G401.6 (cell line): ENCODE measurements at regions not wholly inside any gene's neighbourhood (a gene's known extent, or its start where the extent isn't known, plus 50 kb on each side); places are given as distances from the start of the nearest gene placed in this dataset.

Experiments
- FAIRE-seq: peaks from 2 replicates; lab custom pipeline; 2012; peaks lifted over from hg19 to GRCh38; lab: Jason Lieb, UNC

DNA sequence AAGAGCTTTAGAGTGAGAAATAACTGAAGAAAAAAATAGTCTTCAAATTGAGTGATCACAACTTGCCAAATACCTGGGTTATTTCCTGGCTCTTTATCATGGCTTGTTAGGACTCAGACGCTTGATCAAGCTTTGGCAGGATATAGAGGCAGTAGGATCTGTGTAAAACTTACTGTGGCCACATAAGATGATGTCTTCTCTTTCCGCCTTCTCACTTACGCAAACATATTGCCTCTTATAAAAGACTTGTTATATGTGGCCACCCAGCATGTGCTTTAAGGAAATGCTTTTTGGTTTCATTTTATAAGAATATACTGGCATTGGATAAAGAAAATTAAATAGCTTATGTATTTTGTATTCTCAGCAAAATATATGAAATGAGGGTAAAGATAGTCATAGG, 101.8 kb upstream of the AKIRIN2 start:
- FAIRE-seq: no peak

- no peak for FAIRE-seq
These were observed 97.6 kb upstream of the AKIRIN2 start for GRCh38 chr6:87799651-87800050.

DNA sequence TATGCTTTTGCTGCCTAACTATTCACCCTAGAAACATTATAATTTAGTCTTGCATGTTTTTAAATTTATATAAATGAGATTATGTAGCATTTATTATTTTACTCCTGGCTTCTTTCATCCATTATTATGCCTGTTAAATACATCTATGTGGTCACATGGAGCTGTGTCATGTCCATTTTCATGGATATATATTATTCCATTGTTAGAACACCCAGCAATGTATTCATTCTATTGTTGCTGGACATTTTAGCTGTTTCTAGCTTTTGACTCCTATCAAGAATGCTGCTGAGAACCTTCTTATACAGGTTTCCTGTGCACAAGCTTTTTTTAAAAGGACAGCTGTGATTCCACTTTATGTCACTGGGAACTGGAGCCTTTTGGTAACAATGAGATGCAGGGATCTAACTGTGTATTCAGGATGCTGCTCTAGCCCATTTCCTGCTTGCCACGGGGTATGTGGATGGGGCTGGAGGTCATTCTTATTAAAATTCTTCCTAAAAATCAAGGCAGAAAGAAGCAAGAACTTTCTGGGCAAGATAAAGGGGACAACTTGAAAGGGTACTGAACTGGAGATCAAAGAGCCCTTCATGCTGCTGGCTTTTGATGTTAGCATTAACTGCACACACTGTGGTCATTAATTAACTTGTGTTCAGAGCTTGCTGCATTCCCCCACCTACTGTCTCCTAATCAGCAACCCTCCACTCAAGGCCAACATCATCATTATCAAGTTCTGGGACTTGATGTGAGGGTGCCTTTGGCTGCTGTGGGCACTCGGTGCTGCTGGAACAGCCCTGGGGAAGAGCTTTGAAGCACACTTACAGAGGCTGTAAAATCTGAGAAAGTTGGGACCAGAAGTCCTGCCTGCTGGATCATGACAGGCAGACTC, 96.6 kb upstream of the AKIRIN2 start:
- no peak for FAIRE-seq

DNA sequence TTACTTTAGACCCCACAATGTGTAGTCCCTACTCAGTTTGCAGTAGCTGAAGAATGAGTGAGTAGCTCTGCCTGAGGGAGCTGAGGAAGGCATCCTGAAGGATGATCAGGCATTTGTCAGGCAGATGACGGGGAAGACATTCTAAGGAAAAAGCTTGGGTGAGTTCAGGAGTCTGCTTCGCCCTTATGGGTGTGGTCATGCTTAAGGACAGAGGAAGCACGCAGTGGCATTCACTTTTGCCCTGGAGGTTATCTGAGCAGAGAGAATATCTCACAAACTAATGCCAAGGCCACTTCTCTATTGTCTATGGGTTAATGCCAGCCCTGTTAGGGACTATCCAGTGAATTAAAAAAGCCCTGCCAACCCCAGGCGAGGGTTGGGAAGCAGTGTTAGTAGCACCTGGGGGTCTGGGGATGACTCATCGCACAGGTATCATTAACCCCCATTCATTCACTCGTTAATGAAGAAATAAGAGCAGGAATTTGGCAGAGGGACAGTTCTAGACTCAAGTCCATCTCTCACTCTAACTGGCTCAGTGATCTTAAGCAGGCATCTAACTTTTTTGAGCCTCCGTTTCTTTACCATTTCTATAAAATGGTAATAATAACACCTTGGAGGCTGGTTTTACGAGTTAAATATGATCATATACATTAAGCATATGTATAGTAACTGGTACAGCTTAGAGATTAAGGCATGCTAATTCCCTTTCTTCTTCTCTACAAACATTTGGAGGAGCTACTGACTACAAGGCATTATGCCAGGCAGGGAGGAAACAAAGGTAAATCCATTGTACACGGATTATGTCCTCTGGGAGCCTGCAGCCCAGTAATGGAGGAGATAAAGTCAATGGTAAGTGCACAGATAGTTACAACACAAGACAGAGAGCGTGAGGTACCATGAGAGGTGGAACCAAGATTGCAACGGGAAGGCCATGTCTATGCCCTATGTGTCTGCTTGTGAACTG, 93.2 kb upstream of the AKIRIN2 start:
- no peak for FAIRE-seq

DNA sequence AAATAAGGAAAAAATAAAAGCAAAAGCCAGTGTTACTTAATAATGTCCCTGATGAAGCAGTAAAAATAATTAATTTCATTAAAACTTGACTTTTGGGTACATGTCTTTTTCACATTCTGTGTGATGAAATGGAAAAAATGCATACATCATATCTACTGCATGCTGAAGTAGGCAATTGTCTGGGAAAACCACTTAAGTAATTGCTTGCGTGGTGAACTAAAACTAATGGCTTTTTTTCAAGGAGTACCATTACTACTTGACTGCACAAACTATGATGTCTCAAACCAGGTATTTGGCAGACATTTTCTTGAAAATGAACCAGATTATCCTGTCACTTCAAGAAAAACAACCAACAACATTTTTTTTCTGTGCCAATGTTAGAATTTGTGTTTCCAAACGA, 91.3 kb upstream of the AKIRIN2 start:
- no peak for FAIRE-seq

GRCh38 chr6:87791982-87792381, 89.9 kb upstream of the AKIRIN2 start:
- no peak for FAIRE-seq

GRCh38 chr6:87791485-87791884, 89.5 kb upstream of the AKIRIN2 start:
- FAIRE-seq: no peak

DNA sequence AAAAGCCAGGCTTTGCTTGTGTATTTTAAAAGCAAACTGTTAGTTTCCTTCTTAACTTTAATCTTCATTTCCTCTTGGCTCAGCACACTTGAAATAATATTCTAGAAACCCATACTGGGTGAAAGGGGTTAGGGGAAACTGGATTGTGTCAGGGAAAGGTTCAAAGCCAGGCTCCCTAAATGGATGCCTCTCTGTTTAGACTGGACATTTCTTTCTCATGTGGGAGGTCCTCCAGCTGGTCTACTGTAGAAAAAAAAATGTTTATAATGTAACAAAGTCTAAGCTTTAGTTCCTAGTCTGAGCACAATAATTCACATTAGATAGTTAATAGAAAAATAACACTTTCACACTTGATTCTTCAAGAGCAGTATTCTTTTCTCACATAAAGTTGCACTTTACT, 89.0 kb upstream of the AKIRIN2 start:
- no peak for FAIRE-seq

DNA sequence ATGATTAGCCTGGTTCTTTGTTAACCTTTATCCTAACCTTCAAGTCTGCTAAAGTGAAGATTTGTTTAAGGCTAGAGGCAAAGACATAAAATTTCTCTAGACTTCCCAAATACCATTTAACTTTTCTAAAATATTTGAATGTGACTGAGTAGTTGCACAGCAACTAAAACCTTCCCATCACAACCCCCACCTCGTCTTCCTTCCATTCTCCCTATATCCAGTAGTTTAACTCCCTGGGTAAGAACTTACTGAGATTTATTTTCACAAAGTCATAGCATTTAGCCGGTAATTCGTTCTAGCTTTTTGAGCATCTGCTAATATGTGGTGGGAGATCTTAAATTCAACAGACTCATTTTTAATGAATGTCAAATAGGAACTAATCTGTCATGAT, 87.9 kb upstream of the AKIRIN2 start:
- no peak for FAIRE-seq

DNA sequence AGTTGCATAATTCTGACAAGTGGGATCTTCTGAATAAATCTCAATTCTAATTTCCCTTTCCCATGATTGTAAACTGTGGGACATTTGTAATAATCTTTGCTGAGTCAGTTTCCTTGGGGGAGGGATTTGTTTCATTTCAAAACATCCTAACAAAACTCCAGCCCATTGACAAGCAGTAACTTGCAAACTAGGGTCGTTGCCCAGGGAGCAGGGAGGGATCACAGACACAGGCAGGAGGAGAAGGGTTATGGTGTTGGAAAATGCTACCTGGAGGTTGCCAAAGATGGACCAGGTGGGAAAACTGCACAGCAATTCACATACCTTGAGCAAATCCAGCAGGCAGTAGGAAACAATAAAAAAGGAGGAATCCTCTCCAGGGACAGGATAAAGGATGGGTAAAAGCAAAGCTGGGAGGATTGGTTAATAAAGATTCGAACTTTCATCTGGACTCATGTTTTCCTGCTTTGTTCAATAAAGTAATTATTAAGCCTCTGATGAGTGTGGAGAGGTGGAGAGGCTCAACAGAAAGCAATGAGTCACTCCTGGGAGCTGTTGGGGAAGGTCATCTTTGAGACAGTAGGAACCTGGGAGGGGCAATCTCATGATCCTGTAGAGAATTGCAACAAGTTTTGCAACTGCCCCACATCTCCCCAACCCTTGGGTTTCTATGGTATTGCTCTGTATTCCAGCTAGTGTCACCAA, 87.3 kb upstream of the AKIRIN2 start:
- no peak for FAIRE-seq

DNA sequence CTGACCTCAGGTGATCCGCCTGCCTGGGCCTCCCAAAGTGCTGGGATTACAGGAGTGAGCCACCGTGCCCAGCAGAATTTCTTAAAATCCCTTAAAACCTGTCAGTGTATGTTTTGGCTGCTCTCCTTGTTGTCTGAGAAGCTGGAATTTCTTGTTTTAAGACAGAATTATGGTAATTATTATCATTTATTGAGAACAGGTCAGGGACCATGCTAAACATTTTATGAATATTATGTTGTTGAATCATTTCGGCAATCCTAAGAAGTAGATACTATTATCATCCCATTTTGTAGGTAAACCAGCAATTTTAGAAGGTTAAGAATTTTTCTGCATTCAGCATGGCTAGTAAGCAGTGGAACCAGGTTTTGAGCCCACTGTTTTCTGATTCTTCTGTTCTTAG, 86.1 kb upstream of the AKIRIN2 start:
- no peak for FAIRE-seq

- no peak for FAIRE-seq
These were observed 83.3 kb upstream of the AKIRIN2 start for GRCh38 chr6:87785229-87785862.

DNA sequence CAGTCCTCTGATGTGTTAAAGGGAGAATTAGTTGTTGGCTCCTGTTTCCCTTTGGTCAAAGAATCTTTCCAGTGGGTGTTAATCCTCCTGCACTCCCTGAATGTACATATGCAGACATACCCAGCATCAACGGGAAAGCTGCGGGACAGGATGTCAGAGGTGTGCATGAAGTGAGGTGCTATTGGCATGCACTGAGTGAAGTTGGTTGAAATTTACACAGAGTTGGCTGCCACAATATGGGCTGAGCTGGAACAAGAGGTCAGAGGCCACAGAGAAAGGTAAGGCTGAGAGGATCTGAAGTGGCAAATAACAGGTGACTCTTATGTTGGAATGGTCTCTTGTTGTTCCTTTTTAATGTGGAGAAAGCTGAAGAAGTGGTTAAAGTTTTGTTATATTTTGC, 82.7 kb upstream of the AKIRIN2 start:
- FAIRE-seq: no peak

DNA sequence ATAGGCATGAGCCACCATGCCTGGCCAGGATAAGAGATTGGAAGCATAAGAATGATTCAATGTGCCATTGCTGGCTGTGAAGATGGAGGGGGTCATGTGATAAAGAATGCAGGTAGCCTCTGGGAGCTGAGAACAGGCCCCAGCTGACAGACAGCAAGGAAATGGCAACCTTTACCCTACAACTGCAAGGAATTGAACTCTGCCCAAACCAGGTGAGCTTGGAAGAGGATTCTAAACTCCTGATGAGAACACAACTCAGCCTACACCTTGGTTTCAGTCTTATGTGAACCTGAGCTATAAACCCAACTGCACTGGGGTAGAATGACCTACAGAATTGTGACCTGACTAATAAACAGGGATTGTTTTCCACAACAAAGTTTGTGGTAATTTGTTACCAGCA, 82.0 kb upstream of the AKIRIN2 start:
- FAIRE-seq: no peak

DNA sequence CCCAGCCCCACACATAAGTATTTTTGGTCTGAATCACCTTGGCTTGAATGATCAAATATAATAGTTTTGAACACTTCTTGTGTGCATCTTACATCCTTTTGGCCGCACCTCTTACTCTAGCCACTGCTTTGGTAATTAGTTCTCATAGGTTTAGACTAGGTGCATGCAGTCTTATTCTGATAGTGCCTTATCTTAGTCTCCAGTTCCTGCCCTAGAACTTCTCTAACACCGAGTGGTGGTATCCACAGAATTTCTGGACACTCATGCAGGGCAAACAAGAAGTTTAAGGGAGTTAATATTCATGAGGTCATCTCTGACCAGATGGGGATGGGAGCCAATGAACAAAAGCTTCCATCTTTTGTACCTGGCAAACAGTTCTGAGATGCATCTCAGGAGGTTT, 77.5 kb upstream of the AKIRIN2 start:
- FAIRE-seq: no peak

DNA sequence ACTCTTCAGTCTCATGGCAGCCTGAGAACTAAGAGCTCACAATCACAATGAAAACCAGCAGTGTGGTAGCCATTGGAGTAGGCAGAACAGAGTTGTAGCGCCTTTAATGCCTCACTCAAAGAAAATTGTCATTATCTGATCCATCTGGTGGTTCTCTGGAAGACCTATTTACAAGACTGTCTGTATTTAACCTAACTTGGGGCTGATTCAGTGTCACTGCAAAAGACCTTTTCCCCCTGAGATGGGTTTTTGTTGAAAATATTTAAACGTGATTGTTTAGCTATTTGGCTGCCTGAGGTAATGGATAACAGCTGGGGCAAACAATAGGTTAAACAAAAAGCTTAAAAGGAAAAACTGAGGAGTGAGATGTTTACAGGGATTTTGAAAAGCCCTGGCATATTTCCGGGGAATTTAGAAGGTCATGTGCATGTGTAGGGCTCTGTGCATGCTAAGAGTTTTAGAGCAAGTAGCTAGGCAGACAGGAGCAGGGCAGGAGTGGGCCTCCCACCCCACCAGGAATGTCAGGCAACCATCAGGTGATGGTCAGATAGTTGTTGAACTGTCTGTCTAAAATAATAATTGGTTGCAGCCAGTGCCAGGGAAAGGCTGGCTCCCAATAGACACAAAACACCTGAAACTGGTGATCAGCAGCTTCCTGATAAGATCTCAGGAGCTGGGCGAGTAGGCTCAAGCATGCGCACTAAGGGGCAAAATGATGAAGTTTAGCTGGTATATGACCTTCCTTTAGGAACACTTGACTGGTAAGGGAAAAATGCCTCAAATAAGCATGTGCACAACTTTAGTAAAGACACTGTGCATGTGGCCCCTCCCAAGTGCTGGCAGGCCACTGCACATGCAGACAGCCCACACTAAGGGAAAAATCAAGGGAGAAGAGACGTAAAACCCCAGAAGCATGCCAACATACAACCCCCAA, 70.8 kb upstream of the AKIRIN2 start:
- no peak for FAIRE-seq

GRCh38 chr6:87767478-87767877, 65.4 kb upstream of the AKIRIN2 start:
- FAIRE-seq: no peak

GRCh38 chr6:87766211-87766610, 64.2 kb upstream of the AKIRIN2 start:
- no peak for FAIRE-seq

- no peak for FAIRE-seq
These were observed 61.9 kb upstream of the AKIRIN2 start for GRCh38 chr6:87763901-87764300.

DNA sequence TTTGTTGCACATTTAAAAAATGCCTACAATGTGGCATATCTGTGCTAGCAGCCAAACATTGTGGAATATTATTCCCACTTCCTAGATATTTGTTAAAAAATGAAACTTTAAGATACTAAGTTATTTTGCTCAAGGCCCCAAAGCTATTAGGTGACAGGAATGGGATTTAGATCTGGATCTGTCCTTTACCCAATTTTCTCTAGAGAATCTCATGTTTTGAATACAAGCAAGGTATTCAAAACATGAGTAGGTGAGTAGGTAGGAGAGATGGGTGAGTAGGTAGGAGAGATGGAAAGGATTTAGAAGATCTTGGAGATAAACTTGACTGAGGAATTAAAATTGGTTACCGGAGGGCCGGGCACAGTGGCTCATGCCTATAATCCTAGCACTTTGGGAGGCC, 61.2 kb upstream of the AKIRIN2 start:
- no peak for FAIRE-seq

- no peak for FAIRE-seq
These were observed 60.1 kb upstream of the AKIRIN2 start for GRCh38 chr6:87762116-87762515.
